Progenitor cell of endocrine pancreas (in vitro differentiated cells): ENCODE measurements at regions not wholly inside any gene's neighbourhood (a gene's known extent, or its start where the extent isn't known, plus 50 kb on each side); places are given as distances from the start of the nearest gene placed in this dataset.

Experiments used
- DNase-seq: peaks from one replicate; pipeline ENCODE4 v3.0.0; 2021; ENCODE audit warnings: low spot score; ENCODE audit not compliant: unreplicated experiment
- H3K27ac Mint-ChIP-seq: 2 replicates; pipeline ENCODE4 v1.8.0; 2021; ENCODE audit warnings: mild to moderate bottlenecking, moderate library complexity, mixed read lengths
- H3K27me3 Mint-ChIP-seq: 2 replicates; pipeline ENCODE4 v1.8.0; 2021; ENCODE audit warnings: mixed read lengths
- H3K36me3 Mint-ChIP-seq: 2 replicates; pipeline ENCODE4 v1.8.0; 2022; ENCODE audit warnings: mixed read lengths; ENCODE audit not compliant: insufficient read depth
- H3K4me1 Mint-ChIP-seq: 2 replicates; pipeline ENCODE4 v1.8.0; 2021; ENCODE audit warnings: low read depth, mixed read lengths
- H3K4me3 Mint-ChIP-seq: 2 replicates; pipeline ENCODE4 v1.8.0; 2021; ENCODE audit warnings: low read depth, mild to moderate bottlenecking, moderate library complexity, mixed read lengths
- H3K9me3 Mint-ChIP-seq: 2 replicates; pipeline ENCODE4 v1.8.0; 2021; ENCODE audit warnings: low read depth, mixed read lengths
- CTCF ChIP-seq: fragments of 200-600 bp; sonication (generic); IDR thresholded peaks from one replicate; pipeline ENCODE4 v1.5.0; 2021; ENCODE audit warnings: antibody characterized with exemption, mild to moderate bottlenecking; ENCODE audit not compliant: unreplicated experiment

- Mint-ChIP-seq H3K27me3 (peaks cover 97% of the 10 kb centered on the region), H3K4me1 (peaks cover 3% of the 10 kb centered on the region), H3K4me3 (no peak overlapping the region), H3K36me3 (no peaks in the 10 kb centered on the region), H3K27ac (no peak overlapping the region), H3K9me3 (no peaks in the 10 kb centered on the region)
- DNase-seq: no peak
- TF ChIP-seq CTCF: no peak
Measured at GRCh38 chr20:56926501-56926900, 297.4 kb downstream of the TFAP2C start.

- TF ChIP-seq CTCF: no peak
- peaks cover 3% of the 10 kb centered on the region for H3K4me1 Mint-ChIP-seq
- no peaks in the 10 kb centered on the region for H3K36me3 Mint-ChIP-seq
- peaks cover 91% of the 10 kb centered on the region for H3K27me3 Mint-ChIP-seq
- H3K9me3 Mint-ChIP-seq: no peaks in the 10 kb centered on the region
- H3K4me3 Mint-ChIP-seq: no peak overlapping the region
- no peak for DNase-seq
- H3K27ac Mint-ChIP-seq: no peak overlapping the region
Measured at GRCh38 chr20:56927127-56927526, 298.0 kb downstream of the TFAP2C start.

GRCh38 chr20:56928007-56928406 is 298.9 kb downstream of the TFAP2C start:
- no peaks in the 10 kb centered on the region for H3K36me3 Mint-ChIP-seq
- H3K4me3 Mint-ChIP-seq: no peak overlapping the region
- no peaks in the 10 kb centered on the region for H3K9me3 Mint-ChIP-seq
- H3K27me3 Mint-ChIP-seq: peaks cover 84% of the 10 kb centered on the region
- peaks cover 3% of the 10 kb centered on the region for H3K4me1 Mint-ChIP-seq
- no peak overlapping the region for H3K27ac Mint-ChIP-seq
- no peak for TF ChIP-seq CTCF
- DNase-seq: no peak

- Mint-ChIP-seq H3K36me3 (no peaks in the 10 kb centered on the region), H3K27ac (no peak overlapping the region), H3K4me3 (no peak overlapping the region), H3K4me1 (peaks cover 3% of the 10 kb centered on the region), H3K9me3 (no peaks in the 10 kb centered on the region), H3K27me3 (peaks cover 69% of the 10 kb centered on the region)
- DNase-seq: no peak
- no peak for TF ChIP-seq CTCF
Measured at GRCh38 chr20:56929606-56930005, 300.5 kb downstream of the TFAP2C start.

- no peak overlapping the region for H3K4me3 Mint-ChIP-seq
- peaks cover under 1% of the 10 kb centered on the region for H3K4me1 Mint-ChIP-seq
- TF ChIP-seq CTCF: no peak
- H3K27ac Mint-ChIP-seq: no peak overlapping the region
- H3K27me3 Mint-ChIP-seq: peaks cover 62% of the 10 kb centered on the region
- no peaks in the 10 kb centered on the region for H3K9me3 Mint-ChIP-seq
- no peaks in the 10 kb centered on the region for H3K36me3 Mint-ChIP-seq
- no peak for DNase-seq
Measured at GRCh38 chr20:56930876-56931275, 301.8 kb downstream of the TFAP2C start.
